ENCODE measurements at regions not wholly inside any gene's neighbourhood (a gene's known extent, or its start where the extent isn't known, plus 50 kb on each side); places are given as distances from the start of the nearest gene placed in this dataset.

DNA sequence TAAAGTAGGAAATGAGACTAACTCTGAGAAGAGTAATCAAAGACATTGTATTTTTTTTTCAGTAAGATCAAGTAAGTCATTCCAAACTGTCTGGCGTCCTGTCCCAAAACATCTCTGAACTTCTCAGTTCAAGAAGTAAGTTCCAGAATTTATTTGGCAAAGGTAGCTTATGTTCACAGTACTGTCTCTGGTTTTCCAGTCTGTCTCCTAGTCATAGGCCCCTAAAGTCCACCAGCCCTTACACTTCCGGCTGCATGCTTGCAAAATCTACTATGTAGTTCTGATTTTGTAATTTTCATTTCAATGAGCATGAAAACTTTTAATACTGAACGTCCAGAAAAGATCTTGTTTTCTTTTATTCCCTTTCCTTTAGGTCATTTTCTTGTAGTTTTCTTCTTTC is 61.4 kb upstream of the S1PR1 start:
- TF ChIP-seq, protein P1, sequence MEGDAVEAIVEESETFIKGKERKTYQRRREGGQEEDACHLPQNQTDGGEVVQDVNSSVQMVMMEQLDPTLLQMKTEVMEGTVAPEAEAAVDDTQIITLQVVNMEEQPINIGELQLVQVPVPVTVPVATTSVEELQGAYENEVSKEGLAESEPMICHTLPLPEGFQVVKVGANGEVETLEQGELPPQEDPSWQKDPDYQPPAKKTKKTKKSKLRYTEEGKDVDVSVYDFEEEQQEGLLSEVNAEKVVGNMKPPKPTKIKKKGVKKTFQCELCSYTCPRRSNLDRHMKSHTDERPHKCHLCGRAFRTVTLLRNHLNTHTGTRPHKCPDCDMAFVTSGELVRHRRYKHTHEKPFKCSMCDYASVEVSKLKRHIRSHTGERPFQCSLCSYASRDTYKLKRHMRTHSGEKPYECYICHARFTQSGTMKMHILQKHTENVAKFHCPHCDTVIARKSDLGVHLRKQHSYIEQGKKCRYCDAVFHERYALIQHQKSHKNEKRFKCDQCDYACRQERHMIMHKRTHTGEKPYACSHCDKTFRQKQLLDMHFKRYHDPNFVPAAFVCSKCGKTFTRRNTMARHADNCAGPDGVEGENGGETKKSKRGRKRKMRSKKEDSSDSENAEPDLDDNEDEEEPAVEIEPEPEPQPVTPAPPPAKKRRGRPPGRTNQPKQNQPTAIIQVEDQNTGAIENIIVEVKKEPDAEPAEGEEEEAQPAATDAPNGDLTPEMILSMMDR (IDR thresholded peaks at IDR 0.05; ENCODE audit: poor library complexity) = no peak
- TF ChIP-seq EZH2 (IDR thresholded peaks at IDR 0.05; ENCODE audit: borderline replicate concordance) (no peak), EZH2phosphoT487 (IDR thresholded peaks at IDR 0.05; ENCODE audit: low read depth, severe bottlenecking, unreplicated experiment) (no peak)
